ENCODE measurements at regions not wholly inside any gene's neighbourhood (a gene's known extent, or its start where the extent isn't known, plus 50 kb on each side); places are given as distances from the start of the nearest gene placed in this dataset.

- ChIA-PET CTCF (no interaction called here), POLR2A (no interaction called here)
- peaks cover 0 to 2% (median 0%) of the 10 kb centered on the region in 5 experiments for H3K9me3 ChIP-seq (ENCODE audit: control extremely low read depth in 1 of 5, control insufficient read depth in 4 of 5, insufficient read depth in 2 of 5, low read depth in 1 of 5, low read length in 4 of 5)
- DNase-seq: no peak
- WGBS (ENCODE audit: insufficient coverage): 47% methylated on average over 2 of the region's 8 CpGs
- no peak overlapping the region for H3K4me3 ChIP-seq (ENCODE audit: control insufficient read depth in 1 of 7, extremely low read depth in 1 of 7, insufficient read depth in 4 of 7, low read depth in 2 of 7, low read length in 6 of 7)
- no peaks in the 10 kb centered on the region for H3K4me1 ChIP-seq (ENCODE audit: control extremely low read depth in 1 of 4, control insufficient read depth in 4 of 4, insufficient read depth in 4 of 4, low read length in 3 of 4)
- peaks cover 0 to 59% (median 9%) of the 10 kb centered on the region in 5 experiments for H3K27me3 ChIP-seq (replicated peaks in 2 of 5; ENCODE audit: control insufficient read depth in 4 of 5, insufficient read depth in 5 of 5, low read length in 4 of 5)
- H3K27ac ChIP-seq (ENCODE audit: insufficient read depth in 1 of 2, low read depth in 1 of 2, low read length in 2 of 2, poor library complexity in 1 of 2, severe bottlenecking in 2 of 2): no peak overlapping the region
- no peaks in the 10 kb centered on the region for H3K36me3 ChIP-seq (ENCODE audit: control insufficient read depth in 4 of 4, insufficient read depth in 4 of 4, low read length in 3 of 4)
Measured at GRCh38 chr20:56808732-56809131, 179.6 kb downstream of the TFAP2C start.

GRCh38 chr20:56809668-56810067, 180.6 kb downstream of the TFAP2C start:
- CTCF ChIA-PET: no interaction called here
- WGBS (ENCODE audit: insufficient coverage): 97% methylated on average over 6 of the region's 12 CpGs
- Histone ChIP-seq H3K27me3 (replicated peaks in 2 of 5; ENCODE audit: control insufficient read depth in 4 of 5, insufficient read depth in 5 of 5, low read length in 4 of 5) (peaks cover 0 to 55% (median 9%) of the 10 kb centered on the region in 5 experiments), H3K36me3 (ENCODE audit: control insufficient read depth in 4 of 4, insufficient read depth in 4 of 4, low read length in 3 of 4) (no peaks in the 10 kb centered on the region), H3K9me3 (ENCODE audit: control extremely low read depth in 1 of 5, control insufficient read depth in 4 of 5, insufficient read depth in 2 of 5, low read depth in 1 of 5, low read length in 4 of 5) (peaks cover 0 to 2% (median 0%) of the 10 kb centered on the region in 5 experiments), H3K4me3 (ENCODE audit: control insufficient read depth in 1 of 7, extremely low read depth in 1 of 7, insufficient read depth in 4 of 7, low read depth in 2 of 7, low read length in 6 of 7) (no peak overlapping the region), H3K27ac (ENCODE audit: insufficient read depth in 1 of 2, low read depth in 1 of 2, low read length in 2 of 2, poor library complexity in 1 of 2, severe bottlenecking in 2 of 2) (no peak overlapping the region), H3K4me1 (ENCODE audit: control extremely low read depth in 1 of 4, control insufficient read depth in 4 of 4, insufficient read depth in 4 of 4, low read length in 3 of 4) (no peaks in the 10 kb centered on the region)
- POLR2A ChIA-PET: no interaction called here
- no peak for DNase-seq

- ChIA-PET POLR2A (no interaction called here), CTCF (no interaction called here)
- peaks cover 0 to 51% (median 9%) of the 10 kb centered on the region in 5 experiments for H3K27me3 ChIP-seq (replicated peaks in 2 of 5; ENCODE audit: control insufficient read depth in 4 of 5, insufficient read depth in 5 of 5, low read length in 4 of 5)
- no peak overlapping the region for H3K27ac ChIP-seq (ENCODE audit: insufficient read depth in 1 of 2, low read depth in 1 of 2, low read length in 2 of 2, poor library complexity in 1 of 2, severe bottlenecking in 2 of 2)
- H3K4me3 ChIP-seq (ENCODE audit: control insufficient read depth in 1 of 7, extremely low read depth in 1 of 7, insufficient read depth in 4 of 7, low read depth in 2 of 7, low read length in 6 of 7): no peak overlapping the region
- peaks cover 0 to 2% (median 0%) of the 10 kb centered on the region in 5 experiments for H3K9me3 ChIP-seq (ENCODE audit: control extremely low read depth in 1 of 5, control insufficient read depth in 4 of 5, insufficient read depth in 2 of 5, low read depth in 1 of 5, low read length in 4 of 5)
- no peaks in the 10 kb centered on the region for H3K4me1 ChIP-seq (ENCODE audit: control extremely low read depth in 1 of 4, control insufficient read depth in 4 of 4, insufficient read depth in 4 of 4, low read length in 3 of 4)
- DNase-seq: no peak
- 100% methylated on average over 3 of the region's 6 CpGs for WGBS (ENCODE audit: insufficient coverage)
- no peaks in the 10 kb centered on the region for H3K36me3 ChIP-seq (ENCODE audit: control insufficient read depth in 4 of 4, insufficient read depth in 4 of 4, low read length in 3 of 4)
Measured at GRCh38 chr20:56810141-56810540, 181.0 kb downstream of the TFAP2C start.

- no peaks in the 10 kb centered on the region for H3K9me3 ChIP-seq (ENCODE audit: control extremely low read depth in 1 of 5, control insufficient read depth in 4 of 5, insufficient read depth in 2 of 5, low read depth in 1 of 5, low read length in 4 of 5)
- peaks cover 0 to 29% (median 0%) of the 10 kb centered on the region in 5 experiments for H3K27me3 ChIP-seq (replicated peaks in 2 of 5; ENCODE audit: control insufficient read depth in 4 of 5, insufficient read depth in 5 of 5, low read length in 4 of 5)
- POLR2A ChIA-PET: no interaction called here
- no peak overlapping the region for H3K4me3 ChIP-seq (ENCODE audit: control insufficient read depth in 1 of 7, extremely low read depth in 1 of 7, insufficient read depth in 4 of 7, low read depth in 2 of 7, low read length in 6 of 7)
- no peak overlapping the region for H3K27ac ChIP-seq (ENCODE audit: insufficient read depth in 1 of 2, low read depth in 1 of 2, low read length in 2 of 2, poor library complexity in 1 of 2, severe bottlenecking in 2 of 2)
- no peak for DNase-seq
- H3K36me3 ChIP-seq (ENCODE audit: control insufficient read depth in 4 of 4, insufficient read depth in 4 of 4, low read length in 3 of 4): no peaks in the 10 kb centered on the region
- 83% methylated on average over 6 of the region's 6 CpGs for WGBS (ENCODE audit: insufficient coverage)
- H3K4me1 ChIP-seq (ENCODE audit: control extremely low read depth in 1 of 4, control insufficient read depth in 4 of 4, insufficient read depth in 4 of 4, low read length in 3 of 4): no peaks in the 10 kb centered on the region
- CTCF ChIA-PET: no interaction called here
Measured at GRCh38 chr20:56815796-56816195, 186.7 kb downstream of the TFAP2C start.

GRCh38 chr20:56816349-56816748, 187.2 kb downstream of the TFAP2C start:
- no peaks in the 10 kb centered on the region for H3K9me3 ChIP-seq (ENCODE audit: control extremely low read depth in 1 of 5, control insufficient read depth in 4 of 5, insufficient read depth in 2 of 5, low read depth in 1 of 5, low read length in 4 of 5)
- H3K27me3 ChIP-seq (replicated peaks in 2 of 5; ENCODE audit: control insufficient read depth in 4 of 5, insufficient read depth in 5 of 5, low read length in 4 of 5): peaks cover 0 to 34% (median 0%) of the 10 kb centered on the region in 5 experiments
- no peak overlapping the region for H3K4me3 ChIP-seq (ENCODE audit: control insufficient read depth in 1 of 7, extremely low read depth in 1 of 7, insufficient read depth in 4 of 7, low read depth in 2 of 7, low read length in 6 of 7)
- WGBS (ENCODE audit: insufficient coverage): 75% methylated on average over 6 of the region's 7 CpGs
- POLR2A ChIA-PET: no interaction called here
- H3K27ac ChIP-seq (ENCODE audit: insufficient read depth in 1 of 2, low read depth in 1 of 2, low read length in 2 of 2, poor library complexity in 1 of 2, severe bottlenecking in 2 of 2): no peak overlapping the region
- no peaks in the 10 kb centered on the region for H3K4me1 ChIP-seq (ENCODE audit: control extremely low read depth in 1 of 4, control insufficient read depth in 4 of 4, insufficient read depth in 4 of 4, low read length in 3 of 4)
- no peak for DNase-seq
- CTCF ChIA-PET: no interaction called here
- no peaks in the 10 kb centered on the region for H3K36me3 ChIP-seq (ENCODE audit: control insufficient read depth in 4 of 4, insufficient read depth in 4 of 4, low read length in 3 of 4)

- 83% methylated on average over 1 of the region's 6 CpGs for WGBS (ENCODE audit: insufficient coverage)
- no peaks in the 10 kb centered on the region for H3K9me3 ChIP-seq (ENCODE audit: control extremely low read depth in 1 of 5, control insufficient read depth in 4 of 5, insufficient read depth in 2 of 5, low read depth in 1 of 5, low read length in 4 of 5)
- no peak overlapping the region for H3K27ac ChIP-seq (ENCODE audit: insufficient read depth in 1 of 2, low read depth in 1 of 2, low read length in 2 of 2, poor library complexity in 1 of 2, severe bottlenecking in 2 of 2)
- H3K27me3 ChIP-seq (replicated peaks in 2 of 5; ENCODE audit: control insufficient read depth in 4 of 5, insufficient read depth in 5 of 5, low read length in 4 of 5): peaks cover 0 to 34% (median 0%) of the 10 kb centered on the region in 5 experiments
- POLR2A ChIA-PET: no interaction called here
- CTCF ChIA-PET: no interaction called here
- no peaks in the 10 kb centered on the region for H3K4me1 ChIP-seq (ENCODE audit: control extremely low read depth in 1 of 4, control insufficient read depth in 4 of 4, insufficient read depth in 4 of 4, low read length in 3 of 4)
- no peak overlapping the region for H3K4me3 ChIP-seq (ENCODE audit: control insufficient read depth in 1 of 7, extremely low read depth in 1 of 7, insufficient read depth in 4 of 7, low read depth in 2 of 7, low read length in 6 of 7)
- DNase-seq: no peak
- H3K36me3 ChIP-seq (ENCODE audit: control insufficient read depth in 4 of 4, insufficient read depth in 4 of 4, low read length in 3 of 4): no peaks in the 10 kb centered on the region
Measured at GRCh38 chr20:56817780-56818675, 188.9 kb downstream of the TFAP2C start.

GRCh38 chr20:56820984-56821383, 191.9 kb downstream of the TFAP2C start:
- WGBS (ENCODE audit: insufficient coverage): 81% methylated on average over 3 of the region's 3 CpGs
- POLR2A ChIA-PET: no interaction called here
- CTCF ChIA-PET: no interaction called here

More at GRCh38 chr20:56820984-56821383, 191.9 kb downstream of the TFAP2C start:
- no peak overlapping the region for H3K4me3 ChIP-seq (ENCODE audit: control insufficient read depth in 1 of 7, extremely low read depth in 1 of 7, insufficient read depth in 4 of 7, low read depth in 2 of 7, low read length in 6 of 7)
- peaks cover 0 to 40% (median 1%) of the 10 kb centered on the region in 5 experiments for H3K27me3 ChIP-seq (replicated peaks in 2 of 5; ENCODE audit: control insufficient read depth in 4 of 5, insufficient read depth in 5 of 5, low read length in 4 of 5)
- H3K9me3 ChIP-seq (ENCODE audit: control extremely low read depth in 1 of 5, control insufficient read depth in 4 of 5, insufficient read depth in 2 of 5, low read depth in 1 of 5, low read length in 4 of 5): no peaks in the 10 kb centered on the region
- no peak for DNase-seq
- no peaks in the 10 kb centered on the region for H3K36me3 ChIP-seq (ENCODE audit: control insufficient read depth in 4 of 4, insufficient read depth in 4 of 4, low read length in 3 of 4)
- H3K4me1 ChIP-seq (ENCODE audit: control extremely low read depth in 1 of 4, control insufficient read depth in 4 of 4, insufficient read depth in 4 of 4, low read length in 3 of 4): no peaks in the 10 kb centered on the region
- no peak overlapping the region for H3K27ac ChIP-seq (ENCODE audit: insufficient read depth in 1 of 2, low read depth in 1 of 2, low read length in 2 of 2, poor library complexity in 1 of 2, severe bottlenecking in 2 of 2)

All from common myeloid progenitor, CD34-positive (primary cell).